ENCODE measurements at regions not wholly inside any gene's neighbourhood (a gene's known extent, or its start where the extent isn't known, plus 50 kb on each side); places are given as distances from the start of the nearest gene placed in this dataset.

GRCh38 chr9:1269533-1270315, 219.6 kb downstream of the DMRT2 start:
- no peak for DNase-seq

GRCh38 chr9:1271367-1271766, 221.2 kb downstream of the DMRT2 start:
- no peak for DNase-seq

GRCh38 chr9:1271786-1272185, 221.6 kb downstream of the DMRT2 start:
- DNase-seq, result no peak

DNA sequence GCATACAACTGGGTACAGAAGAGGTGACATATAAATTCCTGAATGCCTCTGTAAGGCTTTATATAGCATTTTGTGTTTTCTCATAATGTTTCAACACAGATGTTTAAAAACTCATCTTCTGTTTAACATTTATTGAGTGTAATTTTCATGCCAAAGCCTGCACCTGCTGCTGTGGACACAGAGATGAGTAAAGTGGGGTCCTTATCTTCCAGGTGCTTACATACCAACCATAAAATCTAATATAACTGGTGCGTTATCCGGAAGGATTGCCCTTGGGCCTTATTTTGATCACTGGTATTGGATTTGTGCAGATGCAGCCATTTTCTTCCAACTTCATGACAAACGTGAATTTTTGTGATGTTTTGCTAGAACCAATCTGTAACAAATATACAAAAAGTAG, 222.3 kb downstream of the DMRT2 start:
- no peak for DNase-seq

DNA sequence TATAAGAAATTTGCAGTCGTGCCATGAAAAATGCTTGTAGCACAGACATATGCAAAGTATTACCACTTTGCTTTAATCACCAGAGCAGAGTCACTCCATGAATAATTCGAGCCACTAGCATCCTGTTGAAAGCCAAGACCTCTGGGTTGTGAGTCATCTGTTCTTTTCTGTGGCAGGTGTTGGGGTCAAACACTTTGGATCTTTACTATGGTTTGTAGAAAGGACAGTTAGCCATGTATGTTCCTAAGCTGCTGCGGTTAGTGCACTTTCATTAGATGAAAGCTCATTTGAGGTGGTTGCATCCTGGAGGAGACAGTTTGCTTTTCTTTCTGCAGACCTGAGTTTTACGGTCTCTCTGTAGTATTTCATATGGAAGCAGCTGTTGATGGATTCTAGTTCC, 223.7 kb downstream of the DMRT2 start:
- DNase-seq, result no peak

DNA sequence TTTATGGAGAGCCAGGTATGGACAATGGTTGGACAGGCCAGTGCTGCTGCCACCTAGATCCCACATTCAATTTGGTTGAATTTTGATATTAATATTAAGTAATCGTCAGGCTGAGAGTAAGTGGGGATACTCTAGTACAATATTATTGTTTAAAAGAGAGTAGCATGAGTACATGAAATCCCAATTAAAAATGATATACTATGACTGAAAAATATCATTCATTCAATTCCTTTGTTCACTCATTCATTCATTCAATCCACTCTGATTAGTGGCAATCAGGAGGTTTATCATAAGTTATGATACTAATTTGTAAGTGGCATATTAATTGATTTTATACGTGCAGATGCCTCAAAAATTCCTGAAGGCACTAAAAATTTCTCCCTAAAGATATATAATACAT, 224.2 kb downstream of the DMRT2 start:
- DNase-seq, result no peak

GRCh38 chr9:1276474-1276873, 226.3 kb downstream of the DMRT2 start:
- DNase-seq, result no peak

- DNase-seq, result no peak
Measured at GRCh38 chr9:1284727-1285126, 234.6 kb downstream of the DMRT2 start.

DNA sequence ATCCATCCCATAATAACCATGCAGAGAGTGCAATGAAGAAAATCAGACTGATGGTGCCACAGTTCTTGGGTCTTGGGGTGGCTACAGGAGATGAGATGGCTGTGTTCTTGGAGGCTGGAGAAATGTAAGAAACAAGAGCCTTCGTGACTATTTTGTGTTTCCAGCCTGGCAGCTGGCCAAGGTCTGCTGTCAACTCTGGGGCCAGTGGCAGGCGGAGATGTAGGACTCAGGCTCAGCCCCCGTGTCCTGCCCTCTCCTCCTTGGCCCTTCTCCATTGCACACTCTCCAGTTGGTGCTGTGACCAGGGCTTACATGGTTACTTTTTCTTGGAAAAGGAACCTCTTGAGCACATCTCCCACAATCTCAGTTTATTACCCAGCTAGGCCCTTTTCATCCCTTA, 235.4 kb downstream of the DMRT2 start:
- DNase-seq, result no peak

DNA sequence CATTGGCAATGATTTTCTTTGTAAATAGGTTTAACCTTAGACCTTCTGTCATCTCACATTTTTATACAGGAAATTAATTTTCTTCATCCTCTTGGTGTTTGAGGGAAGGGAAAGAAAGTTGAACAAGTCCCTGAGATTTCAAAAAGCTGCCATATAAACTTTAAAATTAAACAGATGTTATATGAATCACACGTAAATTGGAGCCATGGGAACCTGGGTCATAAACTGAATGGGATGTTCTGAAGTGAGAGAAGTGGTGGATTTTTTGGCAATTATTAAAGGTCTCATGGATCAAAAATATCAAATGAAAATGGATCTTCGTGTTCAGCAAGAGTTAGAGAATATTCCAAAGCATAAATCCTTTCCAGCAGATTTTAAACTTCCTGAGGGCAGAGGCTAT, 242.2 kb downstream of the DMRT2 start:
- DNase-seq, result no peak

GRCh38 chr9:1294641-1295258, 244.6 kb downstream of the DMRT2 start:
- no peak for DNase-seq

DNA sequence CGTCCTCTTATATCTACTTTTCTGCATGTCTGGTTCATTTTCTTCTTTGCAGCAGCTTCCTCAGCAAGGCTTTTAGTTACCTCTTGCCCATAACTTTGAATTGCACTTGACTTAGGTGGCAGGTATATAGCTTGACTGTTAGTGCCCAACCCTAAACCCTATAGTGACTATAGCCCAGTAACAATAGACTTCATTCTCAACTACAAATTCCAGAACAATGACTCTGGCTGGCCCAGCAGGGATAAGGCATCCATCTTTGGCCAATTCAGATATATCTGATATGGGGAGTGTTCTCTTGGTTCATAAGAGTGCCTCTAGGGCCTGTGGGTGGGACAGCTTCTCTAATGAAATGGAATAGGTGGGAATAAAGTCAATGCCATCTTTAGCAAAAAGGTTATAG, 246.2 kb downstream of the DMRT2 start:
- no peak for DNase-seq

- DNase-seq, result no peak
Measured at GRCh38 chr9:1298046-1298445, 247.9 kb downstream of the DMRT2 start.

DNA sequence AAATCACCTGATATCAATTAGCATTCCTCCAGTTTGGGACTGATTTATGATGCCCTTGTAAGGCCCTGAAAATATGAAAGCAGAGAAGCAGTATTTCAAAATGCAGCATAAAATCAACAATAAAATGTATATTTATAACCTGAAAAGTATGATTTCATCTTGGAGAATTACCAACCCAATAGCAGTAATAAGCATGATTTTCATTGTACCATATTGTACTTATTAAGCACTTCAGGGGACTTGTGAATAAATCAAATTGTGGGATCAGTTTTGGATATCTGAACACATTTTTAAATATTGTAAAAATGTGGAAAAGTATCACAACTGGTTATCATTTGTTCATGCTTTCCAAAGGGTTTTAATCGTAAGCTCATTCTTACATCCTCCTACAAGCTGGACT, 250.8 kb downstream of the DMRT2 start:
- no peak for DNase-seq

GRCh38 chr9:1303932-1304331, 253.8 kb downstream of the DMRT2 start:
- DNase-seq, result no peak

- DNase-seq, result no peak
Measured at GRCh38 chr9:1311462-1312042, 261.4 kb downstream of the DMRT2 start.

GRCh38 chr9:1319436-1319835, 269.3 kb downstream of the DMRT2 start:
- DNase-seq, result no peak

DNA sequence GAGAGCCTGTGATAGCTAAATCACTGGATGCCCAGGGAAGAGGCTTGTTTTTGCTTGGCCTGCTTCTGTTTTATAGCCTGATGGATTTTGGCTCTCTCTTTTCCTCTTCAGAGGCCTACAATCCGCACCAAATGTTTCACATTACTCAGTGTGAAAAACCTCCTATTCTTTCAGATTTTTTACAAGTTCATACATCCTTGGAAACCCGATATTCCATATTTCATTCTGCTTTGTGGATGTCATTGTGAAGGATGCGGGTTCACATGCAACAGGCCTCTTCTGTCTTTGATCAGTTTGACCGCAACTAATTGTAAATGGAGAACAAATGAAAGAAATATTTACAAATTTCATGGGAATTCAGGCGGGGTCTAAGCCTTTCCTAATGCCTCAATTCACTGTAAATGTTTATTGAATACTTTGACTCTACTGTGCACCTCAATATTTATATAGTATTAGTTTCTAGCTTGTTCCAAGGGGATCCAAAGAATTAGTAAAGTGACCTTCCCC, 269.9 kb downstream of the DMRT2 start:
- DNase-seq, result no peak

DNA sequence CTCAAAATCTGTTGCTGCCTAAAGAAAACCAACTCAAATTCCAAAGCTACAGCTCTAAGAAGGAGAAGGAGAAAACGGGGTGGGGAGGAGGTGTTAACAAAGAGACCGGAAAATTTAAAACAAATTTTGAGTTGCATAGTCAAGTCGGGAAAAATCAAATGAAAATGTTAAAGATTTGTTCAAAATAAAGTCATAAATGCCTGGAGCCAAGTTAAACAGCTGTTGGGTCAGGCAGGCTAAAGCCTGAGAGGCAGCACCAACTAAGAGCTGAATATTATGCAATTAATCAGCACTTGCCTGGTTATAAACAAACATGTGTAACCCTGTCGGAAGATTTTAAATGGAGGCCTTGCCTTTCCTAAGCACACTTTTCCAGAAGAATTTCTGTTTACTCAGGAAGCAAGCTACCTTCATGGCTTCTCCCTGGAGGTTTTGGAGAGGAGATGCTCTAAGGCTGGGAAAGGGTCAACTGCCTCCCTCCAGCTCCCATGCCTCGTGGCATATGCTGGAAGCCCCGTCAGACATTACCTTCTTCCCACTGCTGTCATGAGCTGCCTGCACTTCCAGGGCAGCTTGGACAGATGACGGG, 270.5 kb downstream of the DMRT2 start:
- no peak for DNase-seq

DNA sequence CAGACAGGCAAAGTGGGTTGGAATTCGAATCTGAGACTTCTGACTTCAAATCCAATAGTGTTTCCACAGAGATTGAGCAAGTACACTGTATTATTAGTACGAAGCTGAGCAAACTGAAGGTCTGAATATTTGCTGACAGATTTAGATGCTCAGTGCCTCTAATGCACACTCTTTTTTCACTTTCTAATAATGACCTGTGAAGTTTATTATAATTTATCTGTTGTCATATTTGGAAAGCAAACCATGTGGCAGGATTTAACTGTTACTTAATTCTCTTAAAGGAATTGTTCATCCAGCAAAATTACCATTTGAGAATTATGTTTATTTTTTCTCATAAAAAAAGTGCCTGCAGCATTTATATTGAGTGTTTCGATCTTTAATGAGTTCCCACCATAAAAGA, 277.3 kb downstream of the DMRT2 start:
- DNase-seq, result no peak

DNA sequence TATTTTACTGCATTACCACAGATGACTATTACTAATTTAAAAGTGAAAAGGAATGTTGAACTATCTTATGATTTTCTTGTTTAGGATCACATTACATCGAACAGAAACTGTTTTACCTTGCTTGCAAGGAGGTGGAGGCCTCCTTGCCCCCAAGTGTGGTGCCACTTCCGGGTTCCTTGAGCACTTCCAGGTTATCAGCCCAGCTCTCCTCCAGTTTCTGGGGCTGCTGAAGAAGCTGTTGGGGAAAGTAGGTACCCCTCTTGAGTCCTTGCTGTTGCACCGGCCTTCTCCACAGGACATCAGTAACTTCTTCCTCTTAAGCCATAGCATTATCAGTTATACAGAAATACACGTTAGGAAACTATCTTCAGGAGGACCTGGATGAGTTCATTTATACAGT, 278.2 kb downstream of the DMRT2 start:
- no peak for DNase-seq

GRCh38 chr9:1331546-1332038, 281.4 kb downstream of the DMRT2 start:
- DNase-seq, result no peak

GRCh38 chr9:1332156-1332555, 282.0 kb downstream of the DMRT2 start:
- DNase-seq, result no peak

DNA sequence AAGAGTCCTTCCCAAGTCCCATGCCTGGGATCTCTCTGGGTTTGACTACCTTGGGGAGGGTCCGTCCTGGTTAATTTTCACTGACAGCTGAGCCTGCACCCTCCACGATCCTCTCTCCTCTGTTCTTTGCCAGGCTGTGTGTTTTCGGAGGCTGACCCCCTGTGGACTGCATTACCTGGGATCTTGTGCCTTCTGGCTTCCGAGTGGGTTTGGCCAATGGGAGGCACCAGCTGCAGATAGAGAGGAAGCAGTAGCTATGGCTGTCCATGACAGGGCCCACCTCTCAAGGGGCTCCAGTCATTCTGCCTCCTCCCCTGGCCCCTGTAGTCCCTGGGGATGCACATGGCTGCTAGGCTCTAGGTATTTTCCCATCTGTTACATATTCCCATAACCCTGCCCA, 285.0 kb downstream of the DMRT2 start:
- no peak for DNase-seq

All from suppressor macrophage treated with lipopolysaccharide for 4 hours (primary cell).